ENCODE measurements at regions not wholly inside any gene's neighbourhood (a gene's known extent, or its start where the extent isn't known, plus 50 kb on each side); places are given as distances from the start of the nearest gene placed in this dataset.

DNA sequence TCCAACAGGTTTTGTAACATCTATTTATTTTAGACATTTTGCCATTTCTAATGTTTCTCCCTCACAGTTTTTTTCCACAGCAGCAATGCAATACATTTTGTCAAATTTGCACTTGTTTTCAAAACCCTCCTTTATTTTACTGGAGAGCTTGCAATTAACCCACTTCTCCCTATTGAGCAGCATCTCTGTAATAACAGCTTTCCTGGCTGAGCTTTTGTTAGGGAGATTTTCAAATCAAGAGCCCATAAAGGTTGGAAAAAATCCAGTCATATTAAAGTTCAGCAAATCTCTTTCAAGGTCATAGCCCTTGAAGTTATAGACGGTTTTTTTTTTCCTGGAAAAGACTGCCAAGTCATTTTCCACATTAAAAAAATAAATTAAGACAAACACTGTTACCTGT, 450.6 kb upstream of the TENM3 start:
- intact Hi-C loops (cut with micrococcal nuclease; ENCODE audit: unreplicated experiment) (no loop called here), in situ Hi-C loops (cut with HindIII; ENCODE audit: extremely low pct_ligation_motif_present, low pct_unique_long_range_greater_than_20kb) (no loop called here)
- Histone ChIP-seq H3K36me3 (replicated peaks in 1 of 2; ENCODE audit: control insufficient read depth in 1 of 2, insufficient read depth in 2 of 2, low read length in 2 of 2) (no peaks in the 10 kb centered on the region), H3K27ac (ENCODE audit: extremely low read length, insufficient read depth, low read length) (no peak overlapping the region), H3K9ac (ENCODE audit: insufficient read depth, low read depth, low read length) (no peak overlapping the region), H2AFZ (ENCODE audit: low read length) (no peak overlapping the region), H3K27me3 (ENCODE audit: control insufficient read depth in 1 of 2, insufficient read depth in 2 of 2, low read length in 2 of 2) (no peaks in the 10 kb centered on the region; a peak in 1 of 5 replicates), H3K79me2 (ENCODE audit: insufficient read depth, low read length) (no peaks in the 10 kb centered on the region), H3K9me3 (ENCODE audit: low read length) (no peaks in the 10 kb centered on the region), H3K4me2 (ENCODE audit: low read depth, low read length) (no peak overlapping the region), H3K4me1 (ENCODE audit: insufficient read depth, low read length) (no peaks in the 10 kb centered on the region), H3K4me3 (replicated peaks in 1 of 3; ENCODE audit: insufficient read depth in 1 of 3, low read depth in 2 of 3, low read length in 3 of 3) (no peak overlapping the region), H4K20me1 (ENCODE audit: insufficient read depth, low read length) (no peaks in the 10 kb centered on the region)
- ATAC-seq (no peak), FAIRE-seq (no peak), DNase-seq (ENCODE audit: low spot score) (no peak)
- POLR2A ChIA-PET: no interaction called here
- CTCF ChIA-PET (ENCODE audit: low intra/inter-chr PET ratio, low total read pairs): no interaction called here
- 0% methylated on average over 1 of the region's 1 CpG for WGBS (ENCODE audit: low lambda C conversion rate)
- BruUV-seq (replicated peaks): no TSS peak
- no peak for TF ChIP-seq PAX8 (CRISPR knock-in tag; IDR thresholded peaks at IDR 0.05; ENCODE audit: borderline replicate concordance)
- TF ChIP-seq, protein P1, sequence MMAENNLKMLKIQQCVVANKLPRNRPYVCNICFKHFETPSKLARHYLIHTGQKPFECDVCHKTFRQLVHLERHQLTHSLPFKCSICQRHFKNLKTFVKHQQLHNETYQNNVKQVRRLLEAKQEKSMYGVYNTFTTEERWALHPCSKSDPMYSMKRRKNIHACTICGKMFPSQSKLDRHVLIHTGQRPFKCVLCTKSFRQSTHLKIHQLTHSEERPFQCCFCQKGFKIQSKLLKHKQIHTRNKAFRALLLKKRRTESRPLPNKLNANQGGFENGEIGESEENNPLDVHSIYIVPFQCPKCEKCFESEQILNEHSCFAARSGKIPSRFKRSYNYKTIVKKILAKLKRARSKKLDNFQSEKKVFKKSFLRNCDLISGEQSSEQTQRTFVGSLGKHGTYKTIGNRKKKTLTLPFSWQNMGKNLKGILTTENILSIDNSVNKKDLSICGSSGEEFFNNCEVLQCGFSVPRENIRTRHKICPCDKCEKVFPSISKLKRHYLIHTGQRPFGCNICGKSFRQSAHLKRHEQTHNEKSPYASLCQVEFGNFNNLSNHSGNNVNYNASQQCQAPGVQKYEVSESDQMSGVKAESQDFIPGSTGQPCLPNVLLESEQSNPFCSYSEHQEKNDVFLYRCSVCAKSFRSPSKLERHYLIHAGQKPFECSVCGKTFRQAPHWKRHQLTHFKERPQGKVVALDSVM (CRISPR knock-in tag; IDR thresholded peaks at IDR 0.05): no peak
- TF ChIP-seq, protein P2, sequence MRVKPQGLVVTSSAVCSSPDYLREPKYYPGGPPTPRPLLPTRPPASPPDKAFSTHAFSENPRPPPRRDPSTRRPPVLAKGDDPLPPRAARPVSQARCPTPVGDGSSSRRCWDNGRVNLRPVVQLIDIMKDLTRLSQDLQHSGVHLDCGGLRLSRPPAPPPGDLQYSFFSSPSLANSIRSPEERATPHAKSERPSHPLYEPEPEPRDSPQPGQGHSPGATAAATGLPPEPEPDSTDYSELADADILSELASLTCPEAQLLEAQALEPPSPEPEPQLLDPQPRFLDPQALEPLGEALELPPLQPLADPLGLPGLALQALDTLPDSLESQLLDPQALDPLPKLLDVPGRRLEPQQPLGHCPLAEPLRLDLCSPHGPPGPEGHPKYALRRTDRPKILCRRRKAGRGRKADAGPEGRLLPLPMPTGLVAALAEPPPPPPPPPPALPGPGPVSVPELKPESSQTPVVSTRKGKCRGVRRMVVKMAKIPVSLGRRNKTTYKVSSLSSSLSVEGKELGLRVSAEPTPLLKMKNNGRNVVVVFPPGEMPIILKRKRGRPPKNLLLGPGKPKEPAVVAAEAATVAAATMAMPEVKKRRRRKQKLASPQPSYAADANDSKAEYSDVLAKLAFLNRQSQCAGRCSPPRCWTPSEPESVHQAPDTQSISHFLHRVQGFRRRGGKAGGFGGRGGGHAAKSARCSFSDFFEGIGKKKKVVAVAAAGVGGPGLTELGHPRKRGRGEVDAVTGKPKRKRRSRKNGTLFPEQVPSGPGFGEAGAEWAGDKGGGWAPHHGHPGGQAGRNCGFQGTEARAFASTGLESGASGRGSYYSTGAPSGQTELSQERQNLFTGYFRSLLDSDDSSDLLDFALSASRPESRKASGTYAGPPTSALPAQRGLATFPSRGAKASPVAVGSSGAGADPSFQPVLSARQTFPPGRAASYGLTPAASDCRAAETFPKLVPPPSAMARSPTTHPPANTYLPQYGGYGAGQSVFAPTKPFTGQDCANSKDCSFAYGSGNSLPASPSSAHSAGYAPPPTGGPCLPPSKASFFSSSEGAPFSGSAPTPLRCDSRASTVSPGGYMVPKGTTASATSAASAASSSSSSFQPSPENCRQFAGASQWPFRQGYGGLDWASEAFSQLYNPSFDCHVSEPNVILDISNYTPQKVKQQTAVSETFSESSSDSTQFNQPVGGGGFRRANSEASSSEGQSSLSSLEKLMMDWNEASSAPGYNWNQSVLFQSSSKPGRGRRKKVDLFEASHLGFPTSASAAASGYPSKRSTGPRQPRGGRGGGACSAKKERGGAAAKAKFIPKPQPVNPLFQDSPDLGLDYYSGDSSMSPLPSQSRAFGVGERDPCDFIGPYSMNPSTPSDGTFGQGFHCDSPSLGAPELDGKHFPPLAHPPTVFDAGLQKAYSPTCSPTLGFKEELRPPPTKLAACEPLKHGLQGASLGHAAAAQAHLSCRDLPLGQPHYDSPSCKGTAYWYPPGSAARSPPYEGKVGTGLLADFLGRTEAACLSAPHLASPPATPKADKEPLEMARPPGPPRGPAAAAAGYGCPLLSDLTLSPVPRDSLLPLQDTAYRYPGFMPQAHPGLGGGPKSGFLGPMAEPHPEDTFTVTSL (CRISPR knock-in tag; IDR thresholded peaks at IDR 0.05; ENCODE audit: borderline replicate concordance): no peak
- no peak for TF ChIP-seq ZFP62 (CRISPR knock-in tag; IDR thresholded peaks at IDR 0.05)
- TF ChIP-seq, protein P3, sequence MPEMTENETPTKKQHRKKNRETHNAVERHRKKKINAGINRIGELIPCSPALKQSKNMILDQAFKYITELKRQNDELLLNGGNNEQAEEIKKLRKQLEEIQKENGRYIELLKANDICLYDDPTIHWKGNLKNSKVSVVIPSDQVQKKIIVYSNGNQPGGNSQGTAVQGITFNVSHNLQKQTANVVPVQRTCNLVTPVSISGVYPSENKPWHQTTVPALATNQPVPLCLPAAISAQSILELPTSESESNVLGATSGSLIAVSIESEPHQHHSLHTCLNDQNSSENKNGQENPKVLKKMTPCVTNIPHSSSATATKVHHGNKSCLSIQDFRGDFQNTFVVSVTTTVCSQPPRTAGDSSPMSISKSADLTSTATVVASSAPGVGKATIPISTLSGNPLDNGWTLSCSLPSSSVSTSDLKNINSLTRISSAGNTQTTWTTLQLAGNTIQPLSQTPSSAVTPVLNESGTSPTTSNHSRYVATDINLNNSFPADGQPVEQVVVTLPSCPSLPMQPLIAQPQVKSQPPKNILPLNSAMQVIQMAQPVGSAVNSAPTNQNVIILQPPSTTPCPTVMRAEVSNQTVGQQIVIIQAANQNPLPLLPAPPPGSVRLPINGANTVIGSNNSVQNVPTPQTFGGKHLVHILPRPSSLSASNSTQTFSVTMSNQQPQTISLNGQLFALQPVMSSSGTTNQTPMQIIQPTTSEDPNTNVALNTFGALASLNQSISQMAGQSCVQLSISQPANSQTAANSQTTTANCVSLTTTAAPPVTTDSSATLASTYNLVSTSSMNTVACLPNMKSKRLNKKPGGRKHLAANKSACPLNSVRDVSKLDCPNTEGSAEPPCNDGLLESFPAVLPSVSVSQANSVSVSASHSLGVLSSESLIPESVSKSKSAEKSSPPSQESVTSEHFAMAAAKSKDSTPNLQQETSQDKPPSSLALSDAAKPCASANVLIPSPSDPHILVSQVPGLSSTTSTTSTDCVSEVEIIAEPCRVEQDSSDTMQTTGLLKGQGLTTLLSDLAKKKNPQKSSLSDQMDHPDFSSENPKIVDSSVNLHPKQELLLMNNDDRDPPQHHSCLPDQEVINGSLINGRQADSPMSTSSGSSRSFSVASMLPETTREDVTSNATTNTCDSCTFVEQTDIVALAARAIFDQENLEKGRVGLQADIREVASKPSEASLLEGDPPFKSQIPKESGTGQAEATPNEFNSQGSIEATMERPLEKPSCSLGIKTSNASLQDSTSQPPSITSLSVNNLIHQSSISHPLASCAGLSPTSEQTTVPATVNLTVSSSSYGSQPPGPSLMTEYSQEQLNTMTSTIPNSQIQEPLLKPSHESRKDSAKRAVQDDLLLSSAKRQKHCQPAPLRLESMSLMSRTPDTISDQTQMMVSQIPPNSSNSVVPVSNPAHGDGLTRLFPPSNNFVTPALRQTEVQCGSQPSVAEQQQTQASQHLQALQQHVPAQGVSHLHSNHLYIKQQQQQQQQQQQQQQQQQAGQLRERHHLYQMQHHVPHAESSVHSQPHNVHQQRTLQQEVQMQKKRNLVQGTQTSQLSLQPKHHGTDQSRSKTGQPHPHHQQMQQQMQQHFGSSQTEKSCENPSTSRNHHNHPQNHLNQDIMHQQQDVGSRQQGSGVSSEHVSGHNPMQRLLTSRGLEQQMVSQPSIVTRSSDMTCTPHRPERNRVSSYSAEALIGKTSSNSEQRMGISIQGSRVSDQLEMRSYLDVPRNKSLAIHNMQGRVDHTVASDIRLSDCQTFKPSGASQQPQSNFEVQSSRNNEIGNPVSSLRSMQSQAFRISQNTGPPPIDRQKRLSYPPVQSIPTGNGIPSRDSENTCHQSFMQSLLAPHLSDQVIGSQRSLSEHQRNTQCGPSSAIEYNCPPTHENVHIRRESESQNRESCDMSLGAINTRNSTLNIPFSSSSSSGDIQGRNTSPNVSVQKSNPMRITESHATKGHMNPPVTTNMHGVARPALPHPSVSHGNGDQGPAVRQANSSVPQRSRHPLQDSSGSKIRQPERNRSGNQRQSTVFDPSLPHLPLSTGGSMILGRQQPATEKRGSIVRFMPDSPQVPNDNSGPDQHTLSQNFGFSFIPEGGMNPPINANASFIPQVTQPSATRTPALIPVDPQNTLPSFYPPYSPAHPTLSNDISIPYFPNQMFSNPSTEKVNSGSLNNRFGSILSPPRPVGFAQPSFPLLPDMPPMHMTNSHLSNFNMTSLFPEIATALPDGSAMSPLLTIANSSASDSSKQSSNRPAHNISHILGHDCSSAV (CRISPR knock-in tag; IDR thresholded peaks at IDR 0.05; ENCODE audit: borderline replicate concordance): no peak
- no peak for TF ChIP-seq SRSF4 (IDR thresholded peaks at IDR 0.05; ENCODE audit: low read depth, low read length, poor library complexity, severe bottlenecking)

All from HepG2 (cell line).